ENCODE measurements at regions not wholly inside any gene's neighbourhood (a gene's known extent, or its start where the extent isn't known, plus 50 kb on each side); places are given as distances from the start of the nearest gene placed in this dataset.

DNA sequence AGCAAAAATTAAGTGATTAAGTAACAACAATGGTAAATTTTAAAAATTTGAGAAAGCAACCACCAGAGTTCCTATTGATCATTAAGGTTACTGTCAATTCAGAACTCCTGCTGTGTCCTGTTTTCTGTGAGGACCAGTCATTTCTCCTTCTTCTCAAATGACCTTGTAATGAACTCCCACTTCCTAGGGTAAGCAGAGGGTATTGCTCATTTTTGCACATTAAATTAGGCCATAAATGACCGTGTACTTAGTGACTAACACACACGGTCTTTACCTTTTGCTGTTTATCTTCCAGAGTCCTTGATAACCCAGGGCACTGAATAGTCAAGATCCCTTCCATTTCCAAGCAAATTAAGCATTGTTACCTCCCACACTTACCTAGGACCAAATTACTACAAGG lies 227.5 kb upstream of the LYPLAL1 start:
- no peaks in the 10 kb centered on the region for H3K36me3 ChIP-seq (ENCODE audit: control insufficient read depth, insufficient read depth, low read length)
- DNase-seq (ENCODE audit: low read depth, low spot score), result no peak
- no peak overlapping the region for H3K27ac ChIP-seq (ENCODE audit: low read length)
- no peaks in the 10 kb centered on the region for H3K9me3 ChIP-seq (ENCODE audit: control insufficient read depth, insufficient read depth, low read length)
- WGBS (ENCODE audit: insufficient coverage, insufficient read length), result no CpG with 5 or more reads among the region's 2 CpGs
- no peaks in the 10 kb centered on the region for H3K27me3 ChIP-seq (ENCODE audit: control insufficient read depth, insufficient read depth, low read length)
- no peak overlapping the region for H3K4me3 ChIP-seq (ENCODE audit: low read length)
- H3K4me1 ChIP-seq (ENCODE audit: control insufficient read depth, insufficient read depth, low read length), result no peaks in the 10 kb centered on the region

DNA sequence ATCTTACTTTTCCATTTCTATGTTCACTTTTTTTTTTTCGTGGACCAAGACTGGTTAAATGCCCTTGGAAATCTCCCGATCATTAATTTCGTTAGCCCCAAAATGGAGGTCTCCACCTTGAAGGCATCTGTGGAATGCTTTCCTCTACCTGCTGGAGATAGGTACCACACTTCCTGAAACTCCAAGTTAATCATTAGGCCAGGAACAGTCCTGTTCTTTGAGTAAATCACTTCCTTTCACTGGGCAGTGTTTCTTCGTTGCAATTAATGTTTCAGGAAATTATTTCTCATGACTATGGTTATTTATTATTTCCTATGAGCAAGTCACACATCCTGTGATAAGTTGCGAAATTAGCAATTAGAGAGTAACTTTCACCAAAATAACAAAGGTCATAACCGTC lies 225.2 kb upstream of the LYPLAL1 start:
- Histone ChIP-seq H3K36me3 (ENCODE audit: control insufficient read depth, insufficient read depth, low read length) (no peaks in the 10 kb centered on the region), H3K27me3 (ENCODE audit: control insufficient read depth, insufficient read depth, low read length) (no peaks in the 10 kb centered on the region), H3K4me3 (ENCODE audit: low read length) (no peak overlapping the region), H3K27ac (ENCODE audit: low read length) (no peak overlapping the region), H3K9me3 (ENCODE audit: control insufficient read depth, insufficient read depth, low read length) (no peaks in the 10 kb centered on the region), H3K4me1 (ENCODE audit: control insufficient read depth, insufficient read depth, low read length) (no peaks in the 10 kb centered on the region)
- no CpG with 5 or more reads among the region's 6 CpGs for WGBS (ENCODE audit: insufficient coverage, insufficient read length)
- no peak for DNase-seq (ENCODE audit: low read depth, low spot score)

GRCh38 chr1:218953386-218953785 lies 220.3 kb upstream of the LYPLAL1 start:
- no CpG with 5 or more reads among the region's 1 CpG for WGBS (ENCODE audit: insufficient coverage, insufficient read length)
- Histone ChIP-seq H3K4me3 (ENCODE audit: low read length) (no peak overlapping the region), H3K9me3 (ENCODE audit: control insufficient read depth, insufficient read depth, low read length) (no peaks in the 10 kb centered on the region), H3K4me1 (ENCODE audit: control insufficient read depth, insufficient read depth, low read length) (no peaks in the 10 kb centered on the region), H3K27me3 (ENCODE audit: control insufficient read depth, insufficient read depth, low read length) (no peaks in the 10 kb centered on the region), H3K36me3 (ENCODE audit: control insufficient read depth, insufficient read depth, low read length) (no peaks in the 10 kb centered on the region), H3K27ac (ENCODE audit: low read length) (no peak overlapping the region)
- DNase-seq (ENCODE audit: low read depth, low spot score), result no peak

DNA sequence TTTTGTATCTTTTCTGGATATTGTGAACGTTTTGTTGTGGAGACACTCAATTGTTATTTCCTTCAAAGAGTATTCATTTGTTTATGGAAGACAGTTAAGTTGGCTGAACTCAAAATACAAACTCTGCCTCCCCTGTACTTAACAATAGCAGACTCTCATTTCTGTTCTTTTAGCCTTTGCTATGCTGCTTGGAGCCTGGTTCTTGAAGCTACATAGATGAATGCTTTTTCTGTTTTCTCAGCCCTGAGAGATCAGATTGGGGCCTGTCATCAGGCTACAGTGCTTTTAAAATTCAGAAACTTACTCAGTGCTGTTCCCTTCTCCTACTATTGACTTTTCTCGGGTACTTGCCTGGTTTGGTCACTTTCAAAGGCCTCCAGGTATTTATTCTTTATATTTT lies 215.7 kb upstream of the LYPLAL1 start:
- Histone ChIP-seq H3K27me3 (ENCODE audit: control insufficient read depth, insufficient read depth, low read length) (no peaks in the 10 kb centered on the region), H3K4me3 (ENCODE audit: low read length) (no peak overlapping the region), H3K4me1 (ENCODE audit: control insufficient read depth, insufficient read depth, low read length) (no peaks in the 10 kb centered on the region), H3K9me3 (ENCODE audit: control insufficient read depth, insufficient read depth, low read length) (no peaks in the 10 kb centered on the region), H3K27ac (ENCODE audit: low read length) (no peak overlapping the region), H3K36me3 (ENCODE audit: control insufficient read depth, insufficient read depth, low read length) (no peaks in the 10 kb centered on the region)
- no CpG with 5 or more reads among the region's 2 CpGs for WGBS (ENCODE audit: insufficient coverage, insufficient read length)
- DNase-seq (ENCODE audit: low read depth, low spot score), result no peak

DNA sequence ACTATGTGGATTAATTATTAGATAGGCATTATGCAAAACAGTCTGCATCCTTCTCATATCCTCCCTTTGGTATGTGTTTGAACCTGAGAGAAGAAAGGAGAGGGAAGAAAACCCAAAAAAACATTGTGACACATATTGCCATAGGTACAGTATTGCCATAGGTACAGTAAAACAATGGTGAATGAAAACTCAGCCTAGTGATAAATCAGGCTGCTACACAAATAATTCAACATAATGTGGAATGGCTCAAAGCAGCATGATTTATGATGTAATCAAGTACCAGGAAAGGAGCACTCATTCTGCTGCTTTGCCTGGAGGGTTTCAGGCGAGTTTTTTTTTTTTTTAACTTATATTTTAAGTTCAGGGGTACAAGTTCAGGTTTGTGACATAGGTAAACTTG lies 213.9 kb upstream of the LYPLAL1 start:
- no peaks in the 10 kb centered on the region for H3K9me3 ChIP-seq (ENCODE audit: control insufficient read depth, insufficient read depth, low read length)
- DNase-seq (ENCODE audit: low read depth, low spot score), result no peak
- no CpG with 5 or more reads among the region's 1 CpG for WGBS (ENCODE audit: insufficient coverage, insufficient read length)
- no peaks in the 10 kb centered on the region for H3K4me1 ChIP-seq (ENCODE audit: control insufficient read depth, insufficient read depth, low read length)
- no peaks in the 10 kb centered on the region for H3K27me3 ChIP-seq (ENCODE audit: control insufficient read depth, insufficient read depth, low read length)
- no peaks in the 10 kb centered on the region for H3K36me3 ChIP-seq (ENCODE audit: control insufficient read depth, insufficient read depth, low read length)
- H3K4me3 ChIP-seq (ENCODE audit: low read length), result no peak overlapping the region
- H3K27ac ChIP-seq (ENCODE audit: low read length), result no peak overlapping the region

DNA sequence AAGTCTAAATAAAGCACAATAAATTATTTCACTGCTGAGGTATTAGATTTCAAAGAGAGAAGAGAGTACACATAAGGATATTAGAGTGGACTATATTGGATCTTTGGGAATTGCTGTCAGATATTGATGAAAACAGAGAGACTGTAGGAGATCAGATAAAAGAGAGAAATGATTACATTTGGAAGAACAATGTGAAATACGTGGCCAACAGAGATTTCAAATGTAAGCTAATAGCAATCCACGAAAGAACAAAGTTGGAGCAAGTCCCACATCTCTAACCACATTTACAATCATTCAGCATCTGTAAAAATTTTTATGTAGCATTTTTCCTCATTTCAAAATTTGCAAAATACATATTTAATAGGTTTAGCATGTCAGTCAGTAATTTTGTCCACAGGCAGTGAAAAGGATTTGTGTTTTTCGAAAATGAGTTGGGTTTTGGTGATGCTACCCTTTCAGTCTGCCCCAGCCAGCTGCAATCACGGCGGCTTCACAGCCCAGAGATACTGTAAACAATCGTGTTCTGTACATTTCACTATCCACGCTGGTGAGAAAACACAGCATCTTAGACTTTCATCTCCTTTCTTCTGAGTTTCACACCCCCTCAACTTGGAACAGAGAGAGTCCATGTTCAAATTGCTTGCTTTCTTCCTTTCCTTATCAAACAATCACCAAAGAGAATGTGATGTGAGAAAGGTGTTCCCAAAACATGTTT lies 209.1 kb upstream of the LYPLAL1 start:
- no peak overlapping the region for H3K4me3 ChIP-seq (ENCODE audit: low read length)
- H3K36me3 ChIP-seq (ENCODE audit: control insufficient read depth, insufficient read depth, low read length), result no peaks in the 10 kb centered on the region
- H3K4me1 ChIP-seq (ENCODE audit: control insufficient read depth, insufficient read depth, low read length), result no peaks in the 10 kb centered on the region
- H3K9me3 ChIP-seq (ENCODE audit: control insufficient read depth, insufficient read depth, low read length), result no peaks in the 10 kb centered on the region
- no peak overlapping the region for H3K27ac ChIP-seq (ENCODE audit: low read length)
- no peaks in the 10 kb centered on the region for H3K27me3 ChIP-seq (ENCODE audit: control insufficient read depth, insufficient read depth, low read length)
- WGBS (ENCODE audit: insufficient coverage, insufficient read length), result no CpG with 5 or more reads among the region's 7 CpGs
- no peak for DNase-seq (ENCODE audit: low read depth, low spot score)

DNA sequence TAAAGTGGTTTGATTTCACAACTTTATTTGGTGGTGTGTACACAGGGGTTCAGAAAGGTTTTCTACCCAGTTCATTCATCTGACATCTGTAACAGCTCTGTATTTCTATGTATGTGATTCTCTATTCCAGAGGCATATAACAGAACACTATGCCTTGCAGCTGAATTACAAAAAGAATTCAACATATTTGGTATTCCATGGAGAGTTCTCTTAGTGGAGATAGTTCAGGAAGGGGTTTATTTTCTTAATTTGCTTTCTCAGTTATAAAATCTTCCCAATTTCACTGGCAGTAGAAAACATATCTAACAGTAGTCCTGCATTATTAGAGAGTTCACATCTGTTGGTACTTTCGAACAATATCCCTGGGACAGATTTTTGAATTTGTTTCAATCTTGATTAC lies 207.9 kb upstream of the LYPLAL1 start:
- WGBS (ENCODE audit: insufficient coverage, insufficient read length), result no CpG with 5 or more reads among the region's 1 CpG

GRCh38 chr1:218967254-218967653 lies 206.4 kb upstream of the LYPLAL1 start:
- Histone ChIP-seq H3K27me3 (ENCODE audit: control insufficient read depth, insufficient read depth, low read length) (no peaks in the 10 kb centered on the region), H3K9me3 (ENCODE audit: control insufficient read depth, insufficient read depth, low read length) (no peaks in the 10 kb centered on the region), H3K4me3 (ENCODE audit: low read length) (no peak overlapping the region), H3K4me1 (ENCODE audit: control insufficient read depth, insufficient read depth, low read length) (no peaks in the 10 kb centered on the region), H3K36me3 (ENCODE audit: control insufficient read depth, insufficient read depth, low read length) (no peaks in the 10 kb centered on the region), H3K27ac (ENCODE audit: low read length) (no peak overlapping the region)
- no peak for DNase-seq (ENCODE audit: low read depth, low spot score)
- WGBS (ENCODE audit: insufficient coverage, insufficient read length), result no CpG with 5 or more reads among the region's 2 CpGs

More for the DNA sequence above, 207.9 kb upstream of the LYPLAL1 start:
- Histone ChIP-seq H3K4me3 (ENCODE audit: low read length) (no peak overlapping the region), H3K27ac (ENCODE audit: low read length) (no peak overlapping the region), H3K36me3 (ENCODE audit: control insufficient read depth, insufficient read depth, low read length) (no peaks in the 10 kb centered on the region), H3K4me1 (ENCODE audit: control insufficient read depth, insufficient read depth, low read length) (no peaks in the 10 kb centered on the region), H3K9me3 (ENCODE audit: control insufficient read depth, insufficient read depth, low read length) (no peaks in the 10 kb centered on the region), H3K27me3 (ENCODE audit: control insufficient read depth, insufficient read depth, low read length) (no peaks in the 10 kb centered on the region)
- no peak for DNase-seq (ENCODE audit: low read depth, low spot score)

GRCh38 chr1:218967836-218968235 lies 205.8 kb upstream of the LYPLAL1 start:
- no peaks in the 10 kb centered on the region for H3K9me3 ChIP-seq (ENCODE audit: control insufficient read depth, insufficient read depth, low read length)
- no peaks in the 10 kb centered on the region for H3K27me3 ChIP-seq (ENCODE audit: control insufficient read depth, insufficient read depth, low read length)
- no peaks in the 10 kb centered on the region for H3K36me3 ChIP-seq (ENCODE audit: control insufficient read depth, insufficient read depth, low read length)
- no peak overlapping the region for H3K4me3 ChIP-seq (ENCODE audit: low read length)
- WGBS (ENCODE audit: insufficient coverage, insufficient read length), result no CpG with 5 or more reads among the region's 2 CpGs
- H3K27ac ChIP-seq (ENCODE audit: low read length), result no peak overlapping the region
- H3K4me1 ChIP-seq (ENCODE audit: control insufficient read depth, insufficient read depth, low read length), result no peaks in the 10 kb centered on the region
- no peak for DNase-seq (ENCODE audit: low read depth, low spot score)

GRCh38 chr1:218969006-218969405 lies 204.7 kb upstream of the LYPLAL1 start:
- no peak for DNase-seq (ENCODE audit: low read depth, low spot score)
- WGBS (ENCODE audit: insufficient coverage, insufficient read length), result no CpG with 5 or more reads among the region's 1 CpG

DNA sequence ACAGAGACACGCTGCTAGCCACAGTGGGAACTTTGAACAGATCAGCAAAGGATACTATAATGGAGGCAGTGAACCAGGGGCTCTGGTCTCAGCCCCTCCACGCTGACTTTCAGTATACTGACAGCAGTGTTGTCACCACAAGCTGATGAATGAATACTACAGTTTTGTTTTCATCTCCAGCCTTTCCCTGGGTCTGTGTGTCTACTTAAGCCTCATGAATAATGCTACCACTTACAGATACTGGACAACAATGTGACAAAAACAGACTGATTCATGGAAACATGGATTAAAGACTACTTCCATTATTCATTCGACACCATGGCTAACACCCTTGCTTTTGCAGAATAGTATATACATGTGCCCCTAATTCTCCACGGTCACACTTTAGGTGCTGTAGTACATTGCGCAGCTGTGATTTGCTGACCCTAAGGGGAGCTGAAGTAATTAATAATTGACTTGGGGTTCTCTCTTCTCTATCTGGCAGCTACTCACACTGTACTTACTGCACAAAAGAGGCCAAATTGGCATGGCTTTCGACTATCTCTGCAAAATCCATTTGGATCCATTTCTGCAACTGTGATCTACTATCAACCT lies 203.2 kb upstream of the LYPLAL1 start:
- Histone ChIP-seq H3K4me1 (ENCODE audit: control insufficient read depth, insufficient read depth, low read length) (no peaks in the 10 kb centered on the region), H3K36me3 (ENCODE audit: control insufficient read depth, insufficient read depth, low read length) (no peaks in the 10 kb centered on the region), H3K4me3 (ENCODE audit: low read length) (no peak overlapping the region), H3K9me3 (ENCODE audit: control insufficient read depth, insufficient read depth, low read length) (no peaks in the 10 kb centered on the region), H3K27ac (ENCODE audit: low read length) (no peak overlapping the region), H3K27me3 (ENCODE audit: control insufficient read depth, insufficient read depth, low read length) (no peaks in the 10 kb centered on the region)
- no CpG with 5 or more reads among the region's 6 CpGs for WGBS (ENCODE audit: insufficient coverage, insufficient read length)
- DNase-seq (ENCODE audit: low read depth, low spot score), result no peak

More at GRCh38 chr1:218969006-218969405, 204.7 kb upstream of the LYPLAL1 start:
- no peaks in the 10 kb centered on the region for H3K4me1 ChIP-seq (ENCODE audit: control insufficient read depth, insufficient read depth, low read length)
- H3K36me3 ChIP-seq (ENCODE audit: control insufficient read depth, insufficient read depth, low read length), result no peaks in the 10 kb centered on the region
- no peaks in the 10 kb centered on the region for H3K9me3 ChIP-seq (ENCODE audit: control insufficient read depth, insufficient read depth, low read length)
- no peak overlapping the region for H3K4me3 ChIP-seq (ENCODE audit: low read length)
- no peak overlapping the region for H3K27ac ChIP-seq (ENCODE audit: low read length)
- no peaks in the 10 kb centered on the region for H3K27me3 ChIP-seq (ENCODE audit: control insufficient read depth, insufficient read depth, low read length)

Measured in iPS DF 6.9 (cell line).